ENCODE measurements at regions not wholly inside any gene's neighbourhood (a gene's known extent, or its start where the extent isn't known, plus 50 kb on each side); places are given as distances from the start of the nearest gene placed in this dataset.

- TF ChIP-seq HMGXB4 (CRISPR knock-in tag; IDR thresholded peaks at IDR 0.05; ENCODE audit: borderline replicate concordance in 1 of 2, low read depth in 1 of 2) (no peak; a peak in 1 of 4 replicates), ZNF773 (CRISPR knock-in tag; IDR thresholded peaks at IDR 0.05; ENCODE audit: borderline replicate concordance) (no peak), KAT2B (IDR thresholded peaks at IDR 0.05; ENCODE audit: borderline replicate concordance, low read depth, low read length) (no peak), SMARCC2 (IDR thresholded peaks at IDR 0.05) (no peak), ZNF251 (CRISPR knock-in tag; IDR thresholded peaks at IDR 0.05) (no peak), SKI (IDR thresholded peaks at IDR 0.05; ENCODE audit: partially characterized antibody) (no peak), DMTF1 (CRISPR knock-in tag; IDR thresholded peaks at IDR 0.05) (no peak), ARNT2 (CRISPR knock-in tag; IDR thresholded peaks at IDR 0.05; ENCODE audit: low read depth) (no peak), ZHX1 (CRISPR knock-in tag; IDR thresholded peaks at IDR 0.05; ENCODE audit: low read depth) (no peak), ZNF883 (CRISPR knock-in tag; IDR thresholded peaks at IDR 0.05; ENCODE audit: not compliant biosample characterization) (no peak), ZNF484 (CRISPR knock-in tag; IDR thresholded peaks at IDR 0.05; ENCODE audit: borderline replicate concordance, low read depth) (no peak), HMGA1 (CRISPR knock-in tag; conservative IDR thresholded peaks at IDR 0.05) (no peak), LRRFIP1 (CRISPR knock-in tag; conservative IDR thresholded peaks at IDR 0.05) (no peak)
Measured at GRCh38 chr9:95724253-95724991, 151.1 kb upstream of the ERCC6L2 start (continued).

Measured in HepG2 (cell line).